GM12878 (cell line): ENCODE measurements at regions not wholly inside any gene's neighbourhood (a gene's known extent, or its start where the extent isn't known, plus 50 kb on each side); places are given as distances from the start of the nearest gene placed in this dataset.

Experiments
- HDGF ChIP-seq: fragments of 450-650 bp; IDR thresholded peaks from 2 replicates; pipeline ENCODE4 v1.6.1; 2016; ENCODE audit warnings: antibody characterized with exemption
- MEF2A ChIP-seq: IDR thresholded peaks from 2 replicates; pipeline ENCODE4 v1.6.1; 2011; ENCODE audit warnings: low read depth, mild to moderate bottlenecking, low read length, moderate library complexity; ENCODE audit not compliant: insufficient read depth
- POLR2A ChIP-seq: IDR thresholded peaks from 2 replicates; pipeline ENCODE4 v1.6.1; 2011; ENCODE audit warnings: low read depth, mild to moderate bottlenecking, low read length
- POLR2AphosphoS5 ChIP-seq: IDR thresholded peaks from 2 replicates; pipeline ENCODE4 v1.6.1; 2011; ENCODE audit warnings: mild to moderate bottlenecking, low read length, inconsistent platforms
- RAD21 ChIP-seq: IDR thresholded peaks from 2 replicates; pipeline ENCODE4 v1.6.1; 2011; ENCODE audit warnings: mild to moderate bottlenecking, low read depth, low read length, moderate library complexity; ENCODE audit not compliant: insufficient read depth

GRCh38 chr6:163943607-163944385 lies 529.3 kb downstream of the QKI start:
- TF ChIP-seq HDGF (no peak), MEF2A (no peak), RAD21 (no peak), POLR2AphosphoS5 (no peak), POLR2A (no peak)
